H1 (cell line): ENCODE measurements at regions not wholly inside any gene's neighbourhood (a gene's known extent, or its start where the extent isn't known, plus 50 kb on each side); places are given as distances from the start of the nearest gene placed in this dataset.

Source experiments
- SP1 ChIP-seq: IDR thresholded peaks from 2 replicates; pipeline ENCODE4 v1.6.1; 2011; ENCODE audit warnings: low read depth, low read length
- TAF7 ChIP-seq: optimal IDR thresholded peaks from 2 replicates; pipeline ENCODE3; 2011; ENCODE audit warnings: low read depth, mild to moderate bottlenecking, inconsistent platforms, low read length, moderate library complexity, borderline replicate concordance
- TF ChIP-seq, protein P1 (sequence below), 3 experiments: IDR thresholded peaks; 1 replicate in 2 of 3; 2 replicates in 1 of 3; pipeline versions ENCODE4 v1.5.1 to v1.6.1; 2011; ENCODE audit warnings: low read length in 3 of 3, mild to moderate bottlenecking in 3 of 3, inconsistent platforms in 2 of 3, low read depth in 1 of 3, moderate library complexity in 1 of 3; ENCODE audit not compliant: insufficient read depth in 1 of 3; ENCODE audit errors: control extremely low read depth in 1 of 3

DNA sequence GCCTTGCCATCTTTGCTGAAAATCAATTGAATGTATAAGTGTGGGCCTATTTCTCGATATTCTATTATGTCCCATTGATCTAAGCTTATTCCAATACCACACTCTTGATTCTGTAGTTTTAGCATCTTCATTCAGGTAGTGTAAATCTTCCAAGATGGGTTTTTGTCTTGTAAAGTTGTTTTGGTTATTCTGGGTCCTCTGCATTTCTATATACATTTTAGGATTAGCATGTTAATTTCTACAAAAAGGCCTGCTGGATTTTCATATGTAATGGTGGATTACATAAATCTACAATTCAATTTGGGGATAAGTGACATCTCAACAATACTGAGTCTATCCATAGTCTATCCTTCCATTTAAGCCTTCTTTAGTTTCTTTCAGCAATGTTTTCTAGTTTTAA, 86.0 kb upstream of the ANO4 start:
- TF ChIP-seq TAF7 (no peak), SP1 (no peak)
- TF ChIP-seq, protein P1, sequence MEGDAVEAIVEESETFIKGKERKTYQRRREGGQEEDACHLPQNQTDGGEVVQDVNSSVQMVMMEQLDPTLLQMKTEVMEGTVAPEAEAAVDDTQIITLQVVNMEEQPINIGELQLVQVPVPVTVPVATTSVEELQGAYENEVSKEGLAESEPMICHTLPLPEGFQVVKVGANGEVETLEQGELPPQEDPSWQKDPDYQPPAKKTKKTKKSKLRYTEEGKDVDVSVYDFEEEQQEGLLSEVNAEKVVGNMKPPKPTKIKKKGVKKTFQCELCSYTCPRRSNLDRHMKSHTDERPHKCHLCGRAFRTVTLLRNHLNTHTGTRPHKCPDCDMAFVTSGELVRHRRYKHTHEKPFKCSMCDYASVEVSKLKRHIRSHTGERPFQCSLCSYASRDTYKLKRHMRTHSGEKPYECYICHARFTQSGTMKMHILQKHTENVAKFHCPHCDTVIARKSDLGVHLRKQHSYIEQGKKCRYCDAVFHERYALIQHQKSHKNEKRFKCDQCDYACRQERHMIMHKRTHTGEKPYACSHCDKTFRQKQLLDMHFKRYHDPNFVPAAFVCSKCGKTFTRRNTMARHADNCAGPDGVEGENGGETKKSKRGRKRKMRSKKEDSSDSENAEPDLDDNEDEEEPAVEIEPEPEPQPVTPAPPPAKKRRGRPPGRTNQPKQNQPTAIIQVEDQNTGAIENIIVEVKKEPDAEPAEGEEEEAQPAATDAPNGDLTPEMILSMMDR (IDR thresholded peaks at IDR 0.05; ENCODE audit: control extremely low read depth in 1 of 3, insufficient read depth in 1 of 3, low read depth in 1 of 3, low read length in 3 of 3): no peak
